HG03565 (cell line): ENCODE measurements at regions not wholly inside any gene's neighbourhood (a gene's known extent, or its start where the extent isn't known, plus 50 kb on each side); places are given as distances from the start of the nearest gene placed in this dataset.
"Not testable (repeated sequence)": the region's sequence is repeated elsewhere in the genome, so short reads cannot be mapped to it uniquely, and the experiment has no call there.

Source experiments
- ATAC-seq: cut with Tn5 transposase; IDR thresholded peaks from one replicate; pipeline ENCODE4 v1.9.1; 2021; ENCODE audit warnings: mild to moderate bottlenecking, moderate library complexity; ENCODE audit not compliant: unreplicated experiment

GRCh38 chr5:106493910-106494309, 1176.8 kb downstream of the EFNA5 start:
- no peak for ATAC-seq

- no peak for ATAC-seq
Observed at GRCh38 chr5:106489004-106489403, 1181.7 kb downstream of the EFNA5 start.

- no peak for ATAC-seq
Observed at GRCh38 chr5:106488407-106488806, 1182.3 kb downstream of the EFNA5 start.

- no peak for ATAC-seq
Observed at GRCh38 chr5:106481374-106481773, 1189.4 kb downstream of the EFNA5 start.

- ATAC-seq, result no peak
Observed at GRCh38 chr5:106476630-106477029, 1194.1 kb downstream of the EFNA5 start.

GRCh38 chr5:106474066-106474465, 1196.7 kb downstream of the EFNA5 start:
- no peak for ATAC-seq

GRCh38 chr5:106459541-106459940, 1211.2 kb downstream of the EFNA5 start:
- no peak for ATAC-seq

- ATAC-seq, result no peak
Observed at GRCh38 chr5:106454651-106455415, 1215.9 kb downstream of the EFNA5 start.

- ATAC-seq, result no peak
Observed at GRCh38 chr5:106454050-106454449, 1216.7 kb downstream of the EFNA5 start.

- ATAC-seq, result no peak
Observed at GRCh38 chr5:106451998-106452397, 1218.7 kb downstream of the EFNA5 start.

- no peak for ATAC-seq
Observed at GRCh38 chr5:106443746-106444145, 1227.0 kb downstream of the EFNA5 start.

- ATAC-seq, result no peak
Observed at GRCh38 chr5:106435185-106435584, 1235.6 kb downstream of the EFNA5 start.

- ATAC-seq, result not testable (repeated sequence)
Observed at GRCh38 chr5:106430733-106431132, 1240.0 kb downstream of the EFNA5 start.

GRCh38 chr5:106423109-106423897, 1247.4 kb downstream of the EFNA5 start:
- ATAC-seq, result no peak

GRCh38 chr5:106420102-106420501, 1250.6 kb downstream of the EFNA5 start:
- no peak for ATAC-seq

GRCh38 chr5:106418196-106418595, 1252.5 kb downstream of the EFNA5 start:
- ATAC-seq, result no peak

GRCh38 chr5:106417566-106417965, 1253.2 kb downstream of the EFNA5 start:
- no peak for ATAC-seq

GRCh38 chr5:106417163-106417562, 1253.6 kb downstream of the EFNA5 start:
- ATAC-seq, result no peak

GRCh38 chr5:106415541-106415940, 1255.2 kb downstream of the EFNA5 start:
- no peak for ATAC-seq

GRCh38 chr5:106414342-106414741, 1256.4 kb downstream of the EFNA5 start:
- ATAC-seq, result no peak

GRCh38 chr5:106412606-106413005, 1258.1 kb downstream of the EFNA5 start:
- no peak for ATAC-seq

- ATAC-seq, result no peak
Observed at GRCh38 chr5:106408570-106408969, 1262.2 kb downstream of the EFNA5 start.
